HepG2 (cell line): ENCODE measurements at regions not wholly inside any gene's neighbourhood (a gene's known extent, or its start where the extent isn't known, plus 50 kb on each side); places are given as distances from the start of the nearest gene placed in this dataset.

Source experiments
- ATAC-seq: fragments of 200-7000 bp; cut with Tn5 transposase; 3 replicates; pipeline ENCODE4 v1.9.1; 2020; ENCODE audit warnings: mild to moderate bottlenecking, moderate library complexity
- BruUV-seq: library from RNA; stranded (reverse); fragments of 400-500 nt; replicated peaks from 2 replicates; lab custom pipeline; 2021; lab: Mats Ljungman, UMichigan
- CTCF ChIA-PET: fragments of 300-600 bp; formaldehyde crosslinking; extraction: SDS; loops from one replicate; lab custom pipeline; 2021; ENCODE audit warnings: low total read pairs, inconsistent platforms, low intra/inter-chr PET ratio; lab: Yijun Ruan, JAX
- POLR2A ChIA-PET: fragments of 350-600 bp; sonication (Branson Sonifier 250); formaldehyde crosslinking; loops from one replicate; lab custom pipeline; 2020; ENCODE audit warnings: antibody characterized with exemption, inconsistent platforms; lab: Yijun Ruan, JAX
- DNase-seq: peaks from one replicate; pipeline ENCODE4 v3.0.0-alpha.2; 2015; ENCODE audit warnings: low spot score
- FAIRE-seq: peaks from 3 replicates; lab custom pipeline; 2011; peaks lifted over from hg19 to GRCh38; lab: Jason Lieb, UNC
- H2AFZ ChIP-seq: one replicate; pipeline ENCODE4 v1.6.1; 2011; ENCODE audit warnings: low read length, inconsistent platforms
- H3K27ac ChIP-seq: fragments of 300-600 bp; 3 replicates; pipeline ENCODE4 v1.8.0; 2011; ENCODE audit warnings: mixed run types, mild to moderate bottlenecking, mixed read lengths, low read length, inconsistent platforms; ENCODE audit not compliant: insufficient read depth; ENCODE audit errors: extremely low read length
- H3K27me3 ChIP-seq, 2 experiments: fragments of 200-600 bp in 1 of 2; 2 replicates in 1 of 2; 3 replicates in 1 of 2; pipeline versions ENCODE4 v1.6.0 to v1.8.0; 2011; ENCODE audit warnings: low read length in 2 of 2, mild to moderate bottlenecking in 2 of 2, moderate library complexity in 2 of 2, inconsistent platforms in 1 of 2; ENCODE audit not compliant: insufficient read depth in 2 of 2, control insufficient read depth in 1 of 2
- H3K36me3 ChIP-seq, 2 experiments: fragments of 200-600 bp in 1 of 2; replicated peaks in 1 of 2; 2 replicates in 1 of 2; 3 replicates in 1 of 2; pipeline versions ENCODE4 v1.5.1 to v1.8.0; 2011; ENCODE audit warnings: low read length in 2 of 2, inconsistent platforms in 1 of 2; ENCODE audit not compliant: insufficient read depth in 2 of 2, control insufficient read depth in 1 of 2
- H3K4me1 ChIP-seq: 2 replicates; pipeline ENCODE4 v1.5.1; 2012; ENCODE audit warnings: low read length, inconsistent platforms; ENCODE audit not compliant: insufficient read depth
- H3K4me2 ChIP-seq: 2 replicates; pipeline ENCODE4 v1.6.0; 2011; ENCODE audit warnings: low read depth, low read length, inconsistent platforms
- H3K4me3 ChIP-seq, 3 experiments: fragments of 200-600 bp in 1 of 3; sonication (generic), shearing (Covaris generic) in 1 of 3; replicated peaks in 1 of 3; 2 replicates each; pipeline ENCODE4 v1.5.1; 2011 to 2016; ENCODE audit warnings: low read length in 3 of 3, inconsistent platforms in 2 of 3, low read depth in 2 of 3, mild to moderate bottlenecking in 2 of 3, control low read depth in 1 of 3, mixed read lengths in 1 of 3; ENCODE audit not compliant: insufficient read depth in 1 of 3
- H3K79me2 ChIP-seq: one replicate; pipeline ENCODE4 v1.6.1; 2011; ENCODE audit warnings: low read length, inconsistent platforms; ENCODE audit not compliant: insufficient read depth
- H3K9ac ChIP-seq: 2 replicates; pipeline ENCODE4 v1.6.0; 2011; ENCODE audit warnings: mild to moderate bottlenecking, low read depth, low read length, inconsistent platforms; ENCODE audit not compliant: insufficient read depth
- H3K9me3 ChIP-seq: 2 replicates; pipeline ENCODE4 v1.5.1; 2012; ENCODE audit warnings: mild to moderate bottlenecking, low read length
- H4K20me1 ChIP-seq: 2 replicates; pipeline ENCODE4 v1.6.0; 2011; ENCODE audit warnings: inconsistent platforms, mild to moderate bottlenecking, low read length, moderate library complexity; ENCODE audit not compliant: insufficient read depth
- HOXA3 ChIP-seq: sonication (generic); formaldehyde crosslinking; IDR thresholded peaks from 2 replicates; pipeline ENCODE4 v1.5.0; 2020; ENCODE audit warnings: missing genetic modification reagents
- MBD4 ChIP-seq: IDR thresholded peaks from 2 replicates; pipeline ENCODE4 v1.6.1; 2012; ENCODE audit warnings: low read length, inconsistent platforms, borderline replicate concordance
- PAF1 ChIP-seq: IDR thresholded peaks from 2 replicates; pipeline ENCODE4 v1.6.1; 2016; ENCODE audit warnings: missing genetic modification reagents, missing compliant biosample characterization
- SCMH1 ChIP-seq: sonication (generic); formaldehyde crosslinking; IDR thresholded peaks from 2 replicates; pipeline ENCODE4 v1.9.0; 2021; ENCODE audit warnings: missing genetic modification reagents, mild to moderate bottlenecking, borderline replicate concordance
- ZBTB7A ChIP-seq: sonication (generic); formaldehyde crosslinking; IDR thresholded peaks from 2 replicates; pipeline ENCODE4 v1.8.0; 2022; ENCODE audit warnings: mild to moderate bottlenecking, missing genetic modification reagents
- ZFP82 ChIP-seq: sonication (generic); formaldehyde crosslinking; IDR thresholded peaks from 2 replicates; pipeline ENCODE4 v1.5.1; 2020; ENCODE audit warnings: mild to moderate bottlenecking, missing genetic modification reagents, borderline replicate concordance
- ZNF205 ChIP-seq: IDR thresholded peaks from 2 replicates; pipeline ENCODE4 v1.6.1; 2018; ENCODE audit warnings: missing biosample characterization, missing genetic modification reagents
- ZNF282 ChIP-seq: fragments of 450-650 bp; IDR thresholded peaks from 2 replicates; pipeline ENCODE4 v1.6.1; 2018; ENCODE audit not compliant: partially characterized antibody
- ZNF564 ChIP-seq: sonication (generic); formaldehyde crosslinking; IDR thresholded peaks from 2 replicates; pipeline ENCODE4 v1.8.1; 2023; ENCODE audit warnings: mild to moderate bottlenecking, missing genetic modification reagents
- ZSCAN21 ChIP-seq: sonication (generic); formaldehyde crosslinking; IDR thresholded peaks from 2 replicates; pipeline ENCODE4 v1.8.0; 2022; ENCODE audit warnings: mild to moderate bottlenecking, missing genetic modification reagents, moderate library complexity, borderline replicate concordance
- in situ Hi-C: cut with HindIII; loops from 2 replicates; pipeline ENCODE4 v1.10.0; 2017; ENCODE audit warnings: low pct_unique_long_range_greater_than_20kb; ENCODE audit not compliant: extremely low pct_ligation_motif_present
- intact Hi-C: fragments of 100-400 bp; cut with micrococcal nuclease; formaldehyde crosslinking; loops from one replicate; pipeline ENCODE4 v1.10.0; 2022; ENCODE audit not compliant: unreplicated experiment
- TF ChIP-seq, protein P1 (sequence below): conservative IDR thresholded peaks from 2 replicates; pipeline ENCODE4 v1.6.1; 2018; ENCODE audit warnings: missing genetic modification reagents
- TF ChIP-seq, protein P2 (sequence below): sonication (generic); formaldehyde crosslinking; IDR thresholded peaks from 2 replicates; pipeline ENCODE4 v1.5.0; 2020; ENCODE audit warnings: mild to moderate bottlenecking, missing genetic modification reagents, borderline replicate concordance
- TF ChIP-seq, protein P3 (sequence below): sonication (generic); formaldehyde crosslinking; IDR thresholded peaks from 2 replicates; pipeline ENCODE4 v1.8.0; 2022; ENCODE audit warnings: missing genetic modification reagents, mild to moderate bottlenecking, borderline replicate concordance
- TF ChIP-seq, protein P4 (sequence below): IDR thresholded peaks from 2 replicates; pipeline ENCODE4 v1.6.1; 2016; ENCODE audit warnings: low read depth, control low read depth

DNA sequence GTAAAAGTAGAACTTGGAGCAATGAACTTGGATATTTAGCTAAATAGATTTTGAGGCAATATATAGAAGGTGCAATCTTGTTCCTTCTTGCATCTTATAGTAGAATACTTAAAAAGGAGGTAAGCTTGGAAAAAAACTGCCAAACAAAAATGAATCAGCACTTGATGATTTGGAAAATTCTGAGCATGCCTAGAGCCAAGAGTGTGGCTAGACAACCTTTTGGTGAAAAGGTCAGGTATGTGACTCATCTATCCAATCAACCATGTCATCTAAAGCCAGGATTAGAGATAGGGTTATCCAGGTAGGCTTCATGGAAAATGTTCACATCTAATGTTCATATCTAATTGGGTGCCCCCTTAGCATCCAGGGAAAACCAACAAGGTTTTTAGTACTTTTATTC, 515.0 kb downstream of the COL11A1 start:
- Histone ChIP-seq H3K4me2 (no peak overlapping the region), H3K36me3 (no peaks in the 10 kb centered on the region), H2AFZ (no peak overlapping the region), H3K27ac (no peak overlapping the region), H3K9me3 (peaks cover 19% of the 10 kb centered on the region), H3K79me2 (no peaks in the 10 kb centered on the region), H3K4me3 (no peak overlapping the region), H4K20me1 (no peaks in the 10 kb centered on the region), H3K9ac (no peak overlapping the region), H3K27me3 (no peaks in the 10 kb centered on the region), H3K4me1 (no peaks in the 10 kb centered on the region)
- ATAC-seq (no peak), DNase-seq (no peak), FAIRE-seq (no peak)
- ChIA-PET CTCF (no interaction called here), POLR2A (no interaction called here)
- no TSS peak for BruUV-seq
- in situ Hi-C loops (no loop called here), intact Hi-C loops (no loop called here)
- no peak for TF ChIP-seq ZNF205 (CRISPR knock-in tag)
- TF ChIP-seq MBD4: no peak
- TF ChIP-seq ZFP82 (CRISPR knock-in tag): no peak
- TF ChIP-seq, protein P1, sequence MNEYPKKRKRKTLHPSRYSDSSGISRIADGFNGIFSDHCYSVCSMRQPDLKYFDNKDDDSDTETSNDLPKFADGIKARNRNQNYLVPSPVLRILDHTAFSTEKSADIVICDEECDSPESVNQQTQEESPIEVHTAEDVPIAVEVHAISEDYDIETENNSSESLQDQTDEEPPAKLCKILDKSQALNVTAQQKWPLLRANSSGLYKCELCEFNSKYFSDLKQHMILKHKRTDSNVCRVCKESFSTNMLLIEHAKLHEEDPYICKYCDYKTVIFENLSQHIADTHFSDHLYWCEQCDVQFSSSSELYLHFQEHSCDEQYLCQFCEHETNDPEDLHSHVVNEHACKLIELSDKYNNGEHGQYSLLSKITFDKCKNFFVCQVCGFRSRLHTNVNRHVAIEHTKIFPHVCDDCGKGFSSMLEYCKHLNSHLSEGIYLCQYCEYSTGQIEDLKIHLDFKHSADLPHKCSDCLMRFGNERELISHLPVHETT (CRISPR knock-in tag): no peak
- TF ChIP-seq, protein P2, sequence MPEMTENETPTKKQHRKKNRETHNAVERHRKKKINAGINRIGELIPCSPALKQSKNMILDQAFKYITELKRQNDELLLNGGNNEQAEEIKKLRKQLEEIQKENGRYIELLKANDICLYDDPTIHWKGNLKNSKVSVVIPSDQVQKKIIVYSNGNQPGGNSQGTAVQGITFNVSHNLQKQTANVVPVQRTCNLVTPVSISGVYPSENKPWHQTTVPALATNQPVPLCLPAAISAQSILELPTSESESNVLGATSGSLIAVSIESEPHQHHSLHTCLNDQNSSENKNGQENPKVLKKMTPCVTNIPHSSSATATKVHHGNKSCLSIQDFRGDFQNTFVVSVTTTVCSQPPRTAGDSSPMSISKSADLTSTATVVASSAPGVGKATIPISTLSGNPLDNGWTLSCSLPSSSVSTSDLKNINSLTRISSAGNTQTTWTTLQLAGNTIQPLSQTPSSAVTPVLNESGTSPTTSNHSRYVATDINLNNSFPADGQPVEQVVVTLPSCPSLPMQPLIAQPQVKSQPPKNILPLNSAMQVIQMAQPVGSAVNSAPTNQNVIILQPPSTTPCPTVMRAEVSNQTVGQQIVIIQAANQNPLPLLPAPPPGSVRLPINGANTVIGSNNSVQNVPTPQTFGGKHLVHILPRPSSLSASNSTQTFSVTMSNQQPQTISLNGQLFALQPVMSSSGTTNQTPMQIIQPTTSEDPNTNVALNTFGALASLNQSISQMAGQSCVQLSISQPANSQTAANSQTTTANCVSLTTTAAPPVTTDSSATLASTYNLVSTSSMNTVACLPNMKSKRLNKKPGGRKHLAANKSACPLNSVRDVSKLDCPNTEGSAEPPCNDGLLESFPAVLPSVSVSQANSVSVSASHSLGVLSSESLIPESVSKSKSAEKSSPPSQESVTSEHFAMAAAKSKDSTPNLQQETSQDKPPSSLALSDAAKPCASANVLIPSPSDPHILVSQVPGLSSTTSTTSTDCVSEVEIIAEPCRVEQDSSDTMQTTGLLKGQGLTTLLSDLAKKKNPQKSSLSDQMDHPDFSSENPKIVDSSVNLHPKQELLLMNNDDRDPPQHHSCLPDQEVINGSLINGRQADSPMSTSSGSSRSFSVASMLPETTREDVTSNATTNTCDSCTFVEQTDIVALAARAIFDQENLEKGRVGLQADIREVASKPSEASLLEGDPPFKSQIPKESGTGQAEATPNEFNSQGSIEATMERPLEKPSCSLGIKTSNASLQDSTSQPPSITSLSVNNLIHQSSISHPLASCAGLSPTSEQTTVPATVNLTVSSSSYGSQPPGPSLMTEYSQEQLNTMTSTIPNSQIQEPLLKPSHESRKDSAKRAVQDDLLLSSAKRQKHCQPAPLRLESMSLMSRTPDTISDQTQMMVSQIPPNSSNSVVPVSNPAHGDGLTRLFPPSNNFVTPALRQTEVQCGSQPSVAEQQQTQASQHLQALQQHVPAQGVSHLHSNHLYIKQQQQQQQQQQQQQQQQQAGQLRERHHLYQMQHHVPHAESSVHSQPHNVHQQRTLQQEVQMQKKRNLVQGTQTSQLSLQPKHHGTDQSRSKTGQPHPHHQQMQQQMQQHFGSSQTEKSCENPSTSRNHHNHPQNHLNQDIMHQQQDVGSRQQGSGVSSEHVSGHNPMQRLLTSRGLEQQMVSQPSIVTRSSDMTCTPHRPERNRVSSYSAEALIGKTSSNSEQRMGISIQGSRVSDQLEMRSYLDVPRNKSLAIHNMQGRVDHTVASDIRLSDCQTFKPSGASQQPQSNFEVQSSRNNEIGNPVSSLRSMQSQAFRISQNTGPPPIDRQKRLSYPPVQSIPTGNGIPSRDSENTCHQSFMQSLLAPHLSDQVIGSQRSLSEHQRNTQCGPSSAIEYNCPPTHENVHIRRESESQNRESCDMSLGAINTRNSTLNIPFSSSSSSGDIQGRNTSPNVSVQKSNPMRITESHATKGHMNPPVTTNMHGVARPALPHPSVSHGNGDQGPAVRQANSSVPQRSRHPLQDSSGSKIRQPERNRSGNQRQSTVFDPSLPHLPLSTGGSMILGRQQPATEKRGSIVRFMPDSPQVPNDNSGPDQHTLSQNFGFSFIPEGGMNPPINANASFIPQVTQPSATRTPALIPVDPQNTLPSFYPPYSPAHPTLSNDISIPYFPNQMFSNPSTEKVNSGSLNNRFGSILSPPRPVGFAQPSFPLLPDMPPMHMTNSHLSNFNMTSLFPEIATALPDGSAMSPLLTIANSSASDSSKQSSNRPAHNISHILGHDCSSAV (CRISPR knock-in tag): no peak
- TF ChIP-seq ZNF282: no peak
- no peak for TF ChIP-seq PAF1 (CRISPR knock-in tag)
- TF ChIP-seq, protein P3, sequence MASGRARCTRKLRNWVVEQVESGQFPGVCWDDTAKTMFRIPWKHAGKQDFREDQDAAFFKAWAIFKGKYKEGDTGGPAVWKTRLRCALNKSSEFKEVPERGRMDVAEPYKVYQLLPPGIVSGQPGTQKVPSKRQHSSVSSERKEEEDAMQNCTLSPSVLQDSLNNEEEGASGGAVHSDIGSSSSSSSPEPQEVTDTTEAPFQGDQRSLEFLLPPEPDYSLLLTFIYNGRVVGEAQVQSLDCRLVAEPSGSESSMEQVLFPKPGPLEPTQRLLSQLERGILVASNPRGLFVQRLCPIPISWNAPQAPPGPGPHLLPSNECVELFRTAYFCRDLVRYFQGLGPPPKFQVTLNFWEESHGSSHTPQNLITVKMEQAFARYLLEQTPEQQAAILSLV (CRISPR knock-in tag): no peak
- no peak for TF ChIP-seq ZNF564 (CRISPR knock-in tag)
- no peak for TF ChIP-seq ZSCAN21 (CRISPR knock-in tag)
- no peak for TF ChIP-seq ZBTB7A (CRISPR knock-in tag)
- no peak for TF ChIP-seq SCMH1 (CRISPR knock-in tag)
- TF ChIP-seq HOXA3 (CRISPR knock-in tag): no peak
- TF ChIP-seq, protein P4, sequence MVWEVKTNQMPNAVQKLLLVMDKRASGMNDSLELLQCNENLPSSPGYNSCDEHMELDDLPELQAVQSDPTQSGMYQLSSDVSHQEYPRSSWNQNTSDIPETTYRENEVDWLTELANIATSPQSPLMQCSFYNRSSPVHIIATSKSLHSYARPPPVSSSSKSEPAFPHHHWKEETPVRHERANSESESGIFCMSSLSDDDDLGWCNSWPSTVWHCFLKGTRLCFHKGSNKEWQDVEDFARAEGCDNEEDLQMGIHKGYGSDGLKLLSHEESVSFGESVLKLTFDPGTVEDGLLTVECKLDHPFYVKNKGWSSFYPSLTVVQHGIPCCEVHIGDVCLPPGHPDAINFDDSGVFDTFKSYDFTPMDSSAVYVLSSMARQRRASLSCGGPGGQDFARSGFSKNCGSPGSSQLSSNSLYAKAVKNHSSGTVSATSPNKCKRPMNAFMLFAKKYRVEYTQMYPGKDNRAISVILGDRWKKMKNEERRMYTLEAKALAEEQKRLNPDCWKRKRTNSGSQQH (CRISPR knock-in tag): no peak
